H1 (cell line): ENCODE measurements at regions not wholly inside any gene's neighbourhood (a gene's known extent, or its start where the extent isn't known, plus 50 kb on each side); places are given as distances from the start of the nearest gene placed in this dataset.

Experiments used
- CTCF ChIA-PET: fragments of 300-600 bp; sonication (Branson Sonifier 250); formaldehyde crosslinking; loops from one replicate; lab custom pipeline; 2021; ENCODE audit not compliant: partially characterized antibody; lab: Charles Lee
- POLR2A ChIA-PET: fragments of 300-600 bp; sonication (Branson Sonifier 250); formaldehyde crosslinking; loops from one replicate; lab custom pipeline; 2021; ENCODE audit warnings: inconsistent platforms; ENCODE audit not compliant: partially characterized antibody; lab: Charles Lee
- DNase-seq, 2 experiments: peaks; one replicate each; pipeline versions ENCODE4 v3.0.0 to v3.0.0-alpha.2; 2010 to 2022; ENCODE audit warnings: low spot score in 2 of 2, low read depth in 1 of 2, mixed read lengths in 1 of 2
- FAIRE-seq: peaks from 2 replicates; lab custom pipeline; 2011; peaks lifted over from hg19 to GRCh38; lab: Jason Lieb, UNC
- H2AFZ ChIP-seq: 2 replicates; pipeline ENCODE4 v1.8.1; 2012; ENCODE audit warnings: low read length, inconsistent platforms
- H2AK5ac ChIP-seq: 2 replicates; pipeline ENCODE4 v1.6.1; 2013; ENCODE audit warnings: low read depth, low read length
- H2BK120ac ChIP-seq: replicated peaks from 2 replicates; pipeline ENCODE3; 2013; ENCODE audit warnings: low read depth, low read length, inconsistent platforms
- H2BK12ac ChIP-seq: 2 replicates; pipeline ENCODE4 v1.6.1; 2013; ENCODE audit warnings: low read depth, low read length
- H2BK15ac ChIP-seq: 2 replicates; pipeline ENCODE4 v1.6.1; 2013; ENCODE audit warnings: low read length
- H2BK20ac ChIP-seq: 2 replicates; pipeline ENCODE4 v1.6.1; 2013; ENCODE audit warnings: low read length
- H2BK5ac ChIP-seq: 2 replicates; pipeline ENCODE4 v1.6.1; 2013; ENCODE audit warnings: low read depth, low read length
- H3K14ac ChIP-seq: 2 replicates; pipeline ENCODE4 v1.6.1; 2013; ENCODE audit warnings: inconsistent platforms; ENCODE audit not compliant: insufficient read length
- H3K18ac ChIP-seq: 2 replicates; pipeline ENCODE4 v1.6.1; 2013; ENCODE audit warnings: low read length; ENCODE audit errors: extremely low read depth
- H3K23ac ChIP-seq: 2 replicates; pipeline ENCODE4 v1.6.1; 2013; ENCODE audit warnings: inconsistent platforms; ENCODE audit not compliant: insufficient read length
- H3K23me2 ChIP-seq: 2 replicates; pipeline ENCODE4 v1.6.1; 2013; ENCODE audit warnings: low read depth, low read length
- H3K27ac ChIP-seq: 2 replicates; pipeline ENCODE4 v1.6.1; 2011; ENCODE audit warnings: low read depth, low read length, inconsistent platforms
- H3K27me3 ChIP-seq, 4 experiments: replicated peaks in 1 of 4; 1 replicate in 1 of 4; 2 replicates in 3 of 4; pipeline versions ENCODE4 v1.6.1 to v1.8.1; 2011 to 2013; ENCODE audit warnings: low read length in 3 of 4, mild to moderate bottlenecking in 3 of 4, inconsistent platforms in 2 of 4, mixed read lengths in 2 of 4, moderate library complexity in 1 of 4; ENCODE audit not compliant: control insufficient read depth in 3 of 4, insufficient read depth in 3 of 4; ENCODE audit errors: extremely low read depth in 1 of 4
- H3K36me3 ChIP-seq, 4 experiments: 2 replicates each; pipeline versions ENCODE4 v1.6.1 to v1.8.1; 2011 to 2013; ENCODE audit warnings: mild to moderate bottlenecking in 4 of 4, low read length in 3 of 4, moderate library complexity in 2 of 4, control low read depth in 1 of 4, inconsistent platforms in 1 of 4; ENCODE audit not compliant: insufficient read depth in 4 of 4, control insufficient read depth in 2 of 4
- H3K4ac ChIP-seq: replicated peaks from 2 replicates; pipeline ENCODE3; 2013; ENCODE audit warnings: low read length, low read depth, mixed read lengths, inconsistent platforms; ENCODE audit not compliant: insufficient read length
- H3K4me1 ChIP-seq, 4 experiments: replicated peaks in 1 of 4; 1 replicate in 1 of 4; 2 replicates in 3 of 4; pipeline versions ENCODE4 v1.6.1 to v1.8.1; 2011 to 2013; ENCODE audit warnings: low read length in 3 of 4, inconsistent platforms in 2 of 4, mixed read lengths in 1 of 4; ENCODE audit not compliant: insufficient read depth in 4 of 4, control insufficient read depth in 3 of 4
- H3K4me2 ChIP-seq, 2 experiments: 2 replicates each; pipeline versions ENCODE4 v1.6.1 to v1.8.1; 2011 to 2013; ENCODE audit warnings: low read depth in 2 of 2, low read length in 2 of 2, control low read depth in 1 of 2, inconsistent platforms in 1 of 2, mild to moderate bottlenecking in 1 of 2; ENCODE audit not compliant: insufficient read depth in 1 of 2
- H3K4me3 ChIP-seq, 4 experiments: fragments of 200-600, 300-600 bp in 1 of 4; sonication (generic), shearing (Covaris generic), sonication (Bioruptor Twin) in 1 of 4; 2 replicates each; pipeline versions ENCODE4 v1.5.1 to v1.8.1; 2011 to 2016; ENCODE audit warnings: low read length in 4 of 4, low read depth in 3 of 4, control low read depth in 2 of 4, inconsistent platforms in 2 of 4, mild to moderate bottlenecking in 2 of 4, mixed read lengths in 1 of 4, moderate library complexity in 1 of 4; ENCODE audit not compliant: insufficient read depth in 2 of 4; ENCODE audit errors: extremely low read depth in 1 of 4
- H3K56ac ChIP-seq: replicated peaks from 2 replicates; pipeline ENCODE3; 2013; ENCODE audit warnings: low read depth, mild to moderate bottlenecking, mixed read lengths, low read length, inconsistent platforms; ENCODE audit not compliant: insufficient read length
- H3K79me1 ChIP-seq: 2 replicates; pipeline ENCODE4 v1.6.1; 2013; ENCODE audit warnings: low read depth, low read length, control low read depth
- H3K79me2 ChIP-seq, 2 experiments: 2 replicates each; pipeline versions ENCODE4 v1.6.1 to v1.8.1; 2012 to 2013; ENCODE audit warnings: low read length in 2 of 2, mild to moderate bottlenecking in 2 of 2, inconsistent platforms in 1 of 2; ENCODE audit not compliant: insufficient read depth in 2 of 2, control insufficient read depth in 1 of 2
- H3K9ac ChIP-seq, 4 experiments: replicated peaks in 1 of 4; 1 replicate in 1 of 4; 2 replicates in 3 of 4; pipeline versions ENCODE4 v1.6.1 to v1.8.1; 2011 to 2013; ENCODE audit warnings: low read depth in 3 of 4, low read length in 3 of 4, control low read depth in 2 of 4, mild to moderate bottlenecking in 2 of 4, moderate library complexity in 2 of 4, inconsistent platforms in 1 of 4; ENCODE audit errors: extremely low read depth in 1 of 4
- H3K9me3 ChIP-seq, 2 experiments: 2 replicates each; pipeline versions ENCODE4 v1.6.1 to v1.8.1; 2012 to 2013; ENCODE audit warnings: mild to moderate bottlenecking in 2 of 2, moderate library complexity in 2 of 2, control low read depth in 1 of 2, inconsistent platforms in 1 of 2, low read depth in 1 of 2, low read length in 1 of 2, mixed read lengths in 1 of 2; ENCODE audit not compliant: insufficient read depth in 2 of 2
- H4K20me1 ChIP-seq, 2 experiments: replicated peaks in 1 of 2; 2 replicates each; pipeline versions ENCODE3 to v1.8.1; 2011 to 2013; ENCODE audit warnings: inconsistent platforms in 2 of 2, low read length in 2 of 2, mild to moderate bottlenecking in 1 of 2; ENCODE audit not compliant: insufficient read depth in 2 of 2, control insufficient read depth in 1 of 2
- H4K5ac ChIP-seq: 2 replicates; pipeline ENCODE4 v1.6.1; 2013; ENCODE audit warnings: low read length, low read depth, mixed read lengths, inconsistent platforms; ENCODE audit not compliant: insufficient read length
- H4K8ac ChIP-seq: 2 replicates; pipeline ENCODE4 v1.8.0; 2013; ENCODE audit warnings: mild to moderate bottlenecking, moderate library complexity, low read length, inconsistent platforms; ENCODE audit not compliant: insufficient read depth; ENCODE audit errors: extremely low read depth
- H4K91ac ChIP-seq: replicated peaks from 2 replicates; pipeline ENCODE3; 2013; ENCODE audit warnings: low read length, mixed read lengths, inconsistent platforms; ENCODE audit not compliant: insufficient read length
- ATF3 ChIP-seq: IDR thresholded peaks from 2 replicates; pipeline ENCODE4 v1.6.1; 2011; ENCODE audit warnings: low read depth, mild to moderate bottlenecking, low read length; ENCODE audit not compliant: insufficient read depth
- CBX5 ChIP-seq: fragments of 300-800, 300-1000 bp; sonication (generic); IDR thresholded peaks from 2 replicates; pipeline ENCODE4 v1.7.1; 2016; ENCODE audit warnings: antibody characterized with exemption, low read length, low read depth
- CEBPB ChIP-seq: IDR thresholded peaks from 2 replicates; pipeline ENCODE4 v1.6.1; 2012; ENCODE audit warnings: low read depth, low read length
- EZH2 ChIP-seq: fragments of 200-600 bp; sonication (generic); IDR thresholded peaks from 2 replicates; pipeline ENCODE4 v1.7.1; 2012; ENCODE audit warnings: low read depth, mild to moderate bottlenecking, moderate library complexity, low read length, inconsistent platforms; ENCODE audit not compliant: severe bottlenecking
- KDM5A ChIP-seq: fragments of 200-600 bp; IDR thresholded peaks from 2 replicates; pipeline ENCODE4 v1.7.1; 2012; ENCODE audit warnings: mild to moderate bottlenecking, low read length, inconsistent platforms, mixed read lengths
- POLR2A ChIP-seq, 2 experiments: IDR thresholded peaks; 1 replicate in 1 of 2; 2 replicates in 1 of 2; pipeline ENCODE4 v1.6.1; 2011; ENCODE audit warnings: low read depth in 2 of 2, low read length in 2 of 2, mild to moderate bottlenecking in 2 of 2; ENCODE audit errors: control extremely low read depth in 1 of 2
- RBBP5 ChIP-seq: IDR thresholded peaks from 2 replicates; pipeline ENCODE4 v1.7.1; 2012; ENCODE audit warnings: low read depth, mild to moderate bottlenecking, inconsistent platforms, low read length, moderate library complexity, borderline replicate concordance
- SP1 ChIP-seq: IDR thresholded peaks from 2 replicates; pipeline ENCODE4 v1.6.1; 2011; ENCODE audit warnings: low read depth, low read length
- SP2 ChIP-seq: IDR thresholded peaks from 2 replicates; pipeline ENCODE4 v1.6.1; 2012; ENCODE audit warnings: mild to moderate bottlenecking, low read length, inconsistent platforms
- USF2 ChIP-seq: IDR thresholded peaks from 2 replicates; pipeline ENCODE4 v1.6.1; 2011; ENCODE audit warnings: low read length, improper control_type of control experiment
- WGBS, 2 experiments: shearing (Covaris generic) in 1 of 2; methylation state at CpG; one replicate each; pipeline versions ENCODE4 v1.1.6 to v1.1.7; 2013 to 2015; ENCODE audit warnings: low lambda C conversion rate in 2 of 2, mixed read lengths in 2 of 2, inconsistent platforms in 1 of 2, low coverage in 1 of 2, missing lambda C conversion rate in 1 of 2; ENCODE audit not compliant: insufficient replicate concordance in 2 of 2, insufficient coverage in 1 of 2, insufficient read length in 1 of 2; ENCODE audit errors: extremely low coverage in 1 of 2, missing lambda C conversion rate in 1 of 2; 5-methylcytosine and 5-hydroxymethylcytosine counted together

GRCh38 chr9:23307731-23308513, 518.1 kb downstream of the ELAVL2 start:
- no peak overlapping the region for H3K9ac ChIP-seq
- H3K27ac ChIP-seq, result no peak overlapping the region
- no peak for DNase-seq
- no peak for TF ChIP-seq CEBPB
- TF ChIP-seq EZH2, result no peak
- TF ChIP-seq KDM5A, result no peak
- no peak for TF ChIP-seq ATF3
- TF ChIP-seq RBBP5, result no peak
- no peak for TF ChIP-seq CBX5
- TF ChIP-seq SP2, result no peak
- TF ChIP-seq SP1, result no peak
- TF ChIP-seq POLR2A (IDR thresholded peaks at IDR 0.05; ENCODE audit: control extremely low read depth in 1 of 2, low read depth in 2 of 2, low read length in 2 of 2), result no peak
- TF ChIP-seq USF2, result no peak

More at GRCh38 chr9:23307731-23308513, 518.1 kb downstream of the ELAVL2 start:
- Histone ChIP-seq H2AFZ (no peak overlapping the region; the same call in 1 of the 2 replicates), H2BK5ac (no peak overlapping the region), H2BK12ac (no peak overlapping the region), H3K4me3 (no peak overlapping the region), H3K27me3 (no peaks in the 10 kb centered on the region), H3K23me2 (no peaks in the 10 kb centered on the region), H3K56ac (no peak overlapping the region), H2BK20ac (no peak overlapping the region), H2AK5ac (no peak overlapping the region), H4K8ac (no peak overlapping the region), H3K14ac (no peak overlapping the region), H3K36me3 (no peaks in the 10 kb centered on the region), H3K4me2 (no peak overlapping the region), H4K5ac (no peak overlapping the region), H4K91ac (no peak overlapping the region), H3K18ac (no peak overlapping the region), H3K79me1 (no peaks in the 10 kb centered on the region), H3K79me2 (no peaks in the 10 kb centered on the region), H3K9me3 (no peaks in the 10 kb centered on the region), H3K23ac (no peak overlapping the region), H4K20me1 (no peaks in the 10 kb centered on the region), H3K4ac (no peak overlapping the region), H3K4me1 (no peaks in the 10 kb centered on the region), H2BK120ac (no peak overlapping the region), H2BK15ac (no peak overlapping the region)
- ChIA-PET CTCF (no interaction called here), POLR2A (no interaction called here)
- WGBS, 2 experiments, result 91% methylated on average over 5 of the region's 5 CpGs; no CpG with 5 or more reads in 1 of the 2 experiments
- FAIRE-seq, result no peak
